IMR-90 (cell line): ENCODE measurements at regions not wholly inside any gene's neighbourhood (a gene's known extent, or its start where the extent isn't known, plus 50 kb on each side); places are given as distances from the start of the nearest gene placed in this dataset.

ENCODE experiments used
- ATAC-seq: fragments of 200-7000 bp; cut with Tn5 transposase; 2 replicates; pipeline ENCODE4 v1.9.1; 2020; ENCODE audit warnings: low read depth, mild to moderate bottlenecking, moderate library complexity
- BruUV-seq: library from RNA; stranded (reverse); fragments of 400-500 nt; replicated peaks from 2 replicates; lab custom pipeline; 2021; lab: Mats Ljungman, UMichigan
- CTCF ChIA-PET: fragments of 300-600 bp; formaldehyde crosslinking; extraction: SDS; loops from one replicate; lab custom pipeline; 2021; ENCODE audit warnings: antibody characterized with exemption; lab: Yijun Ruan, JAX
- POLR2A ChIA-PET: fragments of 300-600 bp; sonication (Branson Sonifier 250); formaldehyde crosslinking; loops from one replicate; lab custom pipeline; 2022; ENCODE audit warnings: antibody characterized with exemption; ENCODE audit not compliant: unreplicated experiment; lab: Charles Lee
- DNase-seq: peaks from one replicate; pipeline ENCODE4 v3.0.0; 2013
- H2AFZ ChIP-seq: replicated peaks from 2 replicates; pipeline ENCODE3; 2013; ENCODE audit warnings: low read length, mild to moderate bottlenecking; ENCODE audit not compliant: poor library complexity
- H2AK5ac ChIP-seq: 2 replicates; pipeline ENCODE4 v1.6.1; 2013; ENCODE audit warnings: low read depth, low read length, inconsistent platforms
- H2AK9ac ChIP-seq: replicated peaks from 2 replicates; pipeline ENCODE3; 2013; ENCODE audit warnings: mild to moderate bottlenecking, low read depth, low read length, moderate library complexity; ENCODE audit not compliant: poor library complexity
- H2BK120ac ChIP-seq: 2 replicates; pipeline ENCODE4 v1.6.1; 2013; ENCODE audit warnings: low read depth, low read length, inconsistent platforms
- H2BK15ac ChIP-seq: 3 replicates; pipeline ENCODE4 v1.6.1; 2013; ENCODE audit warnings: low read depth, low read length, inconsistent platforms
- H2BK20ac ChIP-seq: 2 replicates; pipeline ENCODE4 v1.6.1; 2013; ENCODE audit warnings: low read depth, mild to moderate bottlenecking, inconsistent platforms, low read length, moderate library complexity
- H2BK5ac ChIP-seq: 2 replicates; pipeline ENCODE4 v1.6.1; 2013; ENCODE audit warnings: mild to moderate bottlenecking, low read depth, low read length, inconsistent platforms; ENCODE audit not compliant: poor library complexity, severe bottlenecking
- H3K14ac ChIP-seq: replicated peaks from 2 replicates; pipeline ENCODE4 v1.6.1; 2013; ENCODE audit warnings: low read depth, low read length, inconsistent platforms
- H3K18ac ChIP-seq: 2 replicates; pipeline ENCODE4 v1.6.1; 2013; ENCODE audit warnings: low read depth, low read length, control low read depth
- H3K23ac ChIP-seq: 2 replicates; pipeline ENCODE4 v1.6.1; 2013; ENCODE audit warnings: low read depth, low read length, inconsistent platforms
- H3K27ac ChIP-seq: 2 replicates; pipeline ENCODE4 v1.5.1; 2013; ENCODE audit warnings: mild to moderate bottlenecking, control low read depth, low read length; ENCODE audit not compliant: insufficient read depth
- H3K27me3 ChIP-seq: 2 replicates; pipeline ENCODE4 v1.6.1; 2013; ENCODE audit warnings: low read length; ENCODE audit not compliant: control insufficient read depth, insufficient read depth
- H3K36me3 ChIP-seq: 2 replicates; pipeline ENCODE4 v1.6.1; 2013; ENCODE audit warnings: low read length, mixed read lengths; ENCODE audit not compliant: control insufficient read depth, insufficient read depth
- H3K4ac ChIP-seq: 2 replicates; pipeline ENCODE4 v1.6.1; 2013; ENCODE audit warnings: low read depth, low read length, inconsistent platforms
- H3K4me1 ChIP-seq: 2 replicates; pipeline ENCODE4 v1.6.1; 2013; ENCODE audit warnings: low read length, mixed read lengths; ENCODE audit not compliant: control insufficient read depth, insufficient read depth
- H3K4me2 ChIP-seq: 2 replicates; pipeline ENCODE4 v1.6.1; 2013; ENCODE audit warnings: low read depth, mild to moderate bottlenecking, control low read depth, low read length, moderate library complexity
- H3K4me3 ChIP-seq: 2 replicates; pipeline ENCODE4 v1.5.1; 2013; ENCODE audit warnings: low read depth, mild to moderate bottlenecking, control low read depth, low read length, moderate library complexity; ENCODE audit not compliant: insufficient read depth
- H3K56ac ChIP-seq: 2 replicates; pipeline ENCODE4 v1.6.1; 2013; ENCODE audit warnings: low read length, inconsistent platforms; ENCODE audit not compliant: insufficient read depth; ENCODE audit errors: extremely low read depth
- H3K79me1 ChIP-seq, 2 experiments: 2 replicates each; pipeline ENCODE4 v1.6.1; 2013; ENCODE audit warnings: low read length in 2 of 2, inconsistent platforms in 1 of 2, low read depth in 1 of 2
- H3K9ac ChIP-seq: 2 replicates; pipeline ENCODE4 v1.6.1; 2013; ENCODE audit warnings: low read depth, low read length, control low read depth
- H3K9me1 ChIP-seq: 2 replicates; pipeline ENCODE4 v1.6.1; 2013; ENCODE audit warnings: low read length, inconsistent platforms; ENCODE audit not compliant: insufficient read depth
- H3K9me3 ChIP-seq: 2 replicates; pipeline ENCODE4 v1.6.1; 2013; ENCODE audit warnings: low read length; ENCODE audit not compliant: control insufficient read depth, insufficient read depth
- H4K20me1 ChIP-seq: 2 replicates; pipeline ENCODE4 v1.6.1; 2013; ENCODE audit warnings: low read length, inconsistent platforms; ENCODE audit not compliant: insufficient read depth
- H4K5ac ChIP-seq: 2 replicates; pipeline ENCODE4 v1.6.1; 2013; ENCODE audit warnings: mild to moderate bottlenecking, low read depth, low read length, control low read depth
- H4K8ac ChIP-seq, 2 experiments: 2 replicates each; pipeline ENCODE4 v1.6.1; 2013; ENCODE audit warnings: low read depth in 2 of 2, low read length in 2 of 2, control low read depth in 1 of 2, inconsistent platforms in 1 of 2
- H4K91ac ChIP-seq: 2 replicates; pipeline ENCODE4 v1.6.1; 2013; ENCODE audit warnings: low read depth, low read length, inconsistent platforms; ENCODE audit not compliant: insufficient read depth
- BHLHE40 ChIP-seq: fragments of 150-350 bp; IDR thresholded peaks from 2 replicates; pipeline ENCODE4 v1.6.1; 2016; ENCODE audit warnings: mild to moderate bottlenecking, low read depth, low read length
- CEBPB ChIP-seq: IDR thresholded peaks from 2 replicates; pipeline ENCODE4 v1.6.1; 2012; ENCODE audit warnings: low read depth, low read length, improper control_type of control experiment
- CHD1 ChIP-seq: IDR thresholded peaks from 2 replicates; pipeline ENCODE4 v1.6.1; 2012; ENCODE audit warnings: low read depth, low read length, improper control_type of control experiment
- MAFK ChIP-seq: IDR thresholded peaks from 2 replicates; pipeline ENCODE4 v1.6.1; 2012; ENCODE audit warnings: low read depth, low read length, improper control_type of control experiment
- MXI1 ChIP-seq: IDR thresholded peaks from 2 replicates; pipeline ENCODE4 v1.6.1; 2012; ENCODE audit warnings: low read depth, mild to moderate bottlenecking, low read length, moderate library complexity, borderline replicate concordance
- RAD21 ChIP-seq: IDR thresholded peaks from 2 replicates; pipeline ENCODE4 v1.6.1; 2012; ENCODE audit warnings: low read length, improper control_type of control experiment
- RFX5 ChIP-seq: IDR thresholded peaks from 2 replicates; pipeline ENCODE4 v1.8.0; 2012; ENCODE audit warnings: low read depth, mild to moderate bottlenecking, low read length, moderate library complexity
- SMC3 ChIP-seq: fragments of 150-350 bp; IDR thresholded peaks from 2 replicates; pipeline ENCODE4 v1.6.1; 2016; ENCODE audit warnings: low read depth, mild to moderate bottlenecking, antibody characterized with exemption, low read length, moderate library complexity
- WGBS, 2 experiments: methylation state at CpG; one replicate each; pipeline versions ENCODE4 v1.1.5 to v1.1.7; 2013; ENCODE audit warnings: missing lambda C conversion rate in 2 of 2; ENCODE audit not compliant: insufficient read length in 1 of 2; ENCODE audit errors: extremely low coverage in 2 of 2; 5-methylcytosine and 5-hydroxymethylcytosine counted together
- dilution Hi-C: fragments of 300-500 bp; cut with HindIII; formaldehyde crosslinking; loops from one replicate; pipeline ENCODE4 v1.14.3; 2018; ENCODE audit warnings: low sequenced_read_pairs; ENCODE audit not compliant: unreplicated experiment
- in situ Hi-C: fragments of 300-500 bp; cut with MboI; formaldehyde crosslinking; loops from 3 replicates; pipeline ENCODE4 v1.14.3; 2019; ENCODE audit warnings: low sequenced_read_pairs, inconsistent platforms, mixed read lengths
- intact Hi-C: fragments of 100-400 bp; cut with micrococcal nuclease; formaldehyde crosslinking; loops from 2 replicates; pipeline ENCODE4 v1.10.0; 2022
- TF ChIP-seq, protein P1 (sequence below): fragments of 150-350 bp; IDR thresholded peaks from 2 replicates; pipeline ENCODE4 v1.6.1; 2016; ENCODE audit warnings: low read depth, mild to moderate bottlenecking, low read length, moderate library complexity, borderline replicate concordance
- TF ChIP-seq, protein P2 (sequence below): fragments of 150-350 bp; IDR thresholded peaks from 2 replicates; pipeline ENCODE4 v1.6.1; 2017; ENCODE audit warnings: mild to moderate bottlenecking, antibody characterized with exemption, low read length, low read depth

DNA sequence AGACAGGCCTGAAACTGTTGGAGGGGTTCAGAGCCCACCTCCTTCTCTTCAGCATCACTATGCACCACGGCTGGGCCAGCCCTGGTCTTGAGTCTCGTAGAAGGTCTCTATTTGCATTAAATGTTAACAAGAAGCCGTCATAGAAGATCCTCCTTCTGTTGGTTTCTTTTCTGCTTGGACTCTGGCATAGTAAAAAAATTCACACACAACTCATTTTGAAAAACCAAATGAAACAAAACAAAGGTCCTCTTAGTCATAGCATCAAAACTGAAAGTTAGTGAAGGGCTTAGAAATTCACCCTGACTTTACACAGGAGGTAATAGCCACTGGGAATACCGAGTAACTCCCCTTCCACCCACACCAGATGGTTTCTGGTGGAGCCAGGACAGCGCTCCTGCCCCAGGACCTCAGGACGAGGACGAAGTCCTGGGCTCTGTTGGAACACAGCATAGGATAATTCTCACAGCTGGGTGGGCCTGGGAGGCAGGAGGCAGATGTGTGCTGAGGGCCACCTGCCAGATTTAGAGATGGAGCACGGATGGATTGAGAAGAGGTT lies 248.4 kb upstream of the KLF6 start:
- dilution Hi-C loops (no loop called here), intact Hi-C loops (loop anchor here (10.0 kb wide), 1 partner anchor 249 kb away; the partner anchor contains the start of gene KLF6)
- TF ChIP-seq BHLHE40 = no peak
- no peak for TF ChIP-seq MXI1
- TF ChIP-seq CHD1 = no peak
- TF ChIP-seq, protein P1, sequence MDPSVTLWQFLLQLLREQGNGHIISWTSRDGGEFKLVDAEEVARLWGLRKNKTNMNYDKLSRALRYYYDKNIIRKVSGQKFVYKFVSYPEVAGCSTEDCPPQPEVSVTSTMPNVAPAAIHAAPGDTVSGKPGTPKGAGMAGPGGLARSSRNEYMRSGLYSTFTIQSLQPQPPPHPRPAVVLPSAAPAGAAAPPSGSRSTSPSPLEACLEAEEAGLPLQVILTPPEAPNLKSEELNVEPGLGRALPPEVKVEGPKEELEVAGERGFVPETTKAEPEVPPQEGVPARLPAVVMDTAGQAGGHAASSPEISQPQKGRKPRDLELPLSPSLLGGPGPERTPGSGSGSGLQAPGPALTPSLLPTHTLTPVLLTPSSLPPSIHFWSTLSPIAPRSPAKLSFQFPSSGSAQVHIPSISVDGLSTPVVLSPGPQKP = no peak
- no peak for TF ChIP-seq RAD21
- no peak for TF ChIP-seq MAFK
- no peak for TF ChIP-seq SMC3
- TF ChIP-seq, protein P2, sequence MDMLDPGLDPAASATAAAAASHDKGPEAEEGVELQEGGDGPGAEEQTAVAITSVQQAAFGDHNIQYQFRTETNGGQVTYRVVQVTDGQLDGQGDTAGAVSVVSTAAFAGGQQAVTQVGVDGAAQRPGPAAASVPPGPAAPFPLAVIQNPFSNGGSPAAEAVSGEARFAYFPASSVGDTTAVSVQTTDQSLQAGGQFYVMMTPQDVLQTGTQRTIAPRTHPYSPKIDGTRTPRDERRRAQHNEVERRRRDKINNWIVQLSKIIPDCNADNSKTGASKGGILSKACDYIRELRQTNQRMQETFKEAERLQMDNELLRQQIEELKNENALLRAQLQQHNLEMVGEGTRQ = no peak
- no peak for TF ChIP-seq CEBPB
- TF ChIP-seq RFX5 = no peak

More for the DNA sequence above, 248.4 kb upstream of the KLF6 start:
- Histone ChIP-seq H3K9ac (no peak overlapping the region), H4K20me1 (no peaks in the 10 kb centered on the region), H2BK15ac (no peak overlapping the region), H2BK20ac (peak overlapping the region; percentile 63), H3K23ac (no peak overlapping the region), H3K27ac (no peak overlapping the region), H3K79me1 (no peaks in the 10 kb centered on the region), H2AK9ac (peak overlapping the region; percentile 45), H4K8ac (no peak overlapping the region; a peak in 1 of 4 replicates), H4K91ac (peak overlapping the region; percentile 5; the same call in 1 of the 2 replicates), H3K4me2 (no peak overlapping the region), H3K36me3 (no peaks in the 10 kb centered on the region), H3K56ac (no peak overlapping the region), H3K9me3 (no peaks in the 10 kb centered on the region), H3K4ac (peak overlapping the region; percentile 54; the same call in 1 of the 2 replicates), H2AK5ac (peak overlapping the region; percentile 65), H4K5ac (no peak overlapping the region; the same call in 1 of the 2 replicates), H2AFZ (peak overlapping the region; percentile 49), H3K18ac (no peak overlapping the region), H3K9me1 (no peaks in the 10 kb centered on the region), H2BK5ac (no peak overlapping the region), H2BK120ac (peak overlapping the region; percentile 17; the same call in 1 of the 2 replicates), H3K14ac (0 out of 2 replicates have a peak overlapping the region, but pooled peaks have one; percentile 36), H3K4me3 (no peak overlapping the region), H3K27me3 (no peaks in the 10 kb centered on the region), H3K4me1 (peaks cover 4% of the 10 kb centered on the region)
- in situ Hi-C loops = no loop called here
- ChIA-PET POLR2A (no interaction called here), CTCF (no interaction called here)
- BruUV-seq = no TSS peak
- WGBS, 2 experiments = 100% methylated on average over 2 of the region's 8 CpGs; no CpG with 5 or more reads in 1 of the 2 experiments
- peak; percentile 42 for DNase-seq
- no peak for ATAC-seq
